ENCODE measurements at regions not wholly inside any gene's neighbourhood (a gene's known extent, or its start where the extent isn't known, plus 50 kb on each side); places are given as distances from the start of the nearest gene placed in this dataset.

DNA sequence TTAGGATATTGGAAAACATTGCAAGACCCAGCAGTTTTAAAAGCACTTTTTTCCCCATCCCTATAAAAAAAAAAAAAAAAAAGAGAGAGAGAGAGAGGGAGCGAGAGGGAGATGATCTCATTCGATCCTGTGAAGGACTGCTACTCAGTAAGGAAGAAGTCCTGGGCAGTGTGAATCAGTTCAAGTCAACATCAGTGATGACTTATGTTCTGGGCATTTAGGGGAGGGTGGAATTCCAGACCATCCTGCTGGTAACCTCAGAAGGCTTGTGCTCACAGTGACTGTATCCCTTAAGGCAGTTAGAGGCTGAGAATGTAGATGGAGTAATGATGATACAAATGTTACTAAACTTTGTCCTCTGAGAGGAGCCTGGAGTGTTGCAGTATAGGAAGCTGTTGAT lies 151.4 kb downstream of the TGFB2 start:
- no peak overlapping the region for H3K4me3 Mint-ChIP-seq
- Histone ChIP-seq H3K4me2 (replicated peaks; ENCODE audit: extremely low read depth, low read length, poor library complexity, severe bottlenecking) (no peak overlapping the region), H3K4me1 (ENCODE audit: control insufficient read depth in 1 of 2, insufficient read depth in 2 of 2, low read length in 2 of 2) (peaks cover 17 to 18% of the 10 kb centered on the region in 2 donors), H4K20me1 (ENCODE audit: insufficient read depth, low read length) (no peaks in the 10 kb centered on the region), H3K9me3 (replicated peaks in 1 of 2; ENCODE audit: control insufficient read depth in 1 of 2, insufficient read depth in 1 of 2, low read length in 2 of 2) (no peaks in the 10 kb centered on the region), H3K4me3 (replicated peaks in 1 of 3; ENCODE audit: low read depth in 2 of 3, low read length in 3 of 3) (no peak overlapping the region), H3K27me3 (ENCODE audit: control insufficient read depth in 2 of 2, insufficient read depth in 2 of 2, low read length in 2 of 2) (peaks cover 0 to 4% of the 10 kb centered on the region in 2 donors), H3K27ac (ENCODE audit: low read depth in 1 of 2, low read length in 2 of 2) (no peak overlapping the region), H2AFZ (ENCODE audit: insufficient read depth, low read depth, low read length, poor library complexity, severe bottlenecking) (no peak overlapping the region), H3K9ac (ENCODE audit: insufficient read depth, low read length, poor library complexity, severe bottlenecking) (no peak overlapping the region), H3K79me2 (ENCODE audit: insufficient read depth, low read length) (no peaks in the 10 kb centered on the region), H3K36me3 (replicated peaks in 1 of 2; ENCODE audit: control insufficient read depth in 1 of 2, insufficient read depth in 2 of 2, low read length in 2 of 2) (no peaks in the 10 kb centered on the region)
- no peaks in the 10 kb centered on the region for H3K9me3 Mint-ChIP-seq
- peaks cover 0 to 6% (median 0%) of the 10 kb centered on the region in 3 donors for H3K27me3 Mint-ChIP-seq (ENCODE audit: low read depth in 3 of 3)
- TF ChIP-seq, protein P1, sequence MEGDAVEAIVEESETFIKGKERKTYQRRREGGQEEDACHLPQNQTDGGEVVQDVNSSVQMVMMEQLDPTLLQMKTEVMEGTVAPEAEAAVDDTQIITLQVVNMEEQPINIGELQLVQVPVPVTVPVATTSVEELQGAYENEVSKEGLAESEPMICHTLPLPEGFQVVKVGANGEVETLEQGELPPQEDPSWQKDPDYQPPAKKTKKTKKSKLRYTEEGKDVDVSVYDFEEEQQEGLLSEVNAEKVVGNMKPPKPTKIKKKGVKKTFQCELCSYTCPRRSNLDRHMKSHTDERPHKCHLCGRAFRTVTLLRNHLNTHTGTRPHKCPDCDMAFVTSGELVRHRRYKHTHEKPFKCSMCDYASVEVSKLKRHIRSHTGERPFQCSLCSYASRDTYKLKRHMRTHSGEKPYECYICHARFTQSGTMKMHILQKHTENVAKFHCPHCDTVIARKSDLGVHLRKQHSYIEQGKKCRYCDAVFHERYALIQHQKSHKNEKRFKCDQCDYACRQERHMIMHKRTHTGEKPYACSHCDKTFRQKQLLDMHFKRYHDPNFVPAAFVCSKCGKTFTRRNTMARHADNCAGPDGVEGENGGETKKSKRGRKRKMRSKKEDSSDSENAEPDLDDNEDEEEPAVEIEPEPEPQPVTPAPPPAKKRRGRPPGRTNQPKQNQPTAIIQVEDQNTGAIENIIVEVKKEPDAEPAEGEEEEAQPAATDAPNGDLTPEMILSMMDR (IDR thresholded peaks at IDR 0.05): no peak
- DNase-seq: no peak
- WGBS (ENCODE audit: insufficient coverage): 94% methylated on average over 2 of the region's 2 CpGs
- intact Hi-C loops (cut with micrococcal nuclease): no loop called here
- H3K4me1 Mint-ChIP-seq: peaks cover 21% of the 10 kb centered on the region
- H3K36me3 Mint-ChIP-seq: no peaks in the 10 kb centered on the region
- H3K27ac Mint-ChIP-seq: no peak overlapping the region

DNA sequence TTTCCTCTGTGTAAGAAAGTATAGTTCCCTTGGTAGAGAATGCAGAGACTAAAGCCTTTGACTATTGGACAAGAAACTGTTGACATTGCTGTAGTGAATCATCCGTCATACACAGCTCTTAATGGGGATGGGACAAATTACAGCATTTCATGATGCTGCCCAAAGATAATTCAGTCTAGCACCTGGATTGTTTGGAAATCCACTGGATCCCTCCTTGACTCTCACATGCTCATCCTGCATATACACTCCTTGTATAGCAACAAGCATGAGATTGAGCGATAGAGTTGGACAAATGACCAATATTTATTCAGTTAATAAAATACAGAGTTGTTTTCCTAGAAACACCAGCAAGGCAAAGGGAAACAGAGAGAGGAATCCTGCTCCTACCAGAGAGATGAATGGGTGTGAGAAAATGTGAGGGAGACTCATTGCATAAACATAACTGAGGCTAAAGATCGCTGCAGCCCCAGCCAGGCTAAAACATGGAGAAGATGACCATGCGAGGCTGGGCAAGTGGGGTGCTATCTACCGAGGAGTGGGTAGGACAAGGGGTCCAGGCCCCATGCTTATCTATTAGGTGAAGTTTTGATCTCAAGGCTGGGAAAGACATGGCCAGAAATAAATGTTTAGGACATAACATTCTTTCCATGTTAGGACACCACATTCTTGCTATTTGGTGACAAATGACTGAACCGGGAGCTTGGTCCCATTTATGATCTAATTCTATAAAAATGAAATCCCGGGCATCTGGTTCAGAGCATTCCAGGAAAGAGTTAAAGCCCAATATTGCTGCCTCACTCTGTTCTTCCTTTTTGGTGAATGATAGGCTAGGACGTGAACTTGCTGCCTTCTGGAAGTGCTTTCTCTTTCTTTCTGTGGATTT lies 153.2 kb downstream of the TGFB2 start:
- no peaks in the 10 kb centered on the region for H3K27me3 ChIP-seq (ENCODE audit: control insufficient read depth in 2 of 2, insufficient read depth in 2 of 2, low read length in 2 of 2)
- WGBS (ENCODE audit: insufficient coverage): 89% methylated on average over 6 of the region's 8 CpGs
- Mint-ChIP-seq H3K4me3 (peak overlapping the region; percentile 78 to 96), H3K4me1 (peaks cover 21% of the 10 kb centered on the region), H3K36me3 (no peaks in the 10 kb centered on the region), H3K27me3 (ENCODE audit: low read depth in 3 of 3) (peaks cover 0 to 2% (median 0%) of the 10 kb centered on the region in 3 donors), H3K9me3 (peaks cover 0 to 1% (median 0%) of the 10 kb centered on the region in 7 donors), H3K27ac (peak overlapping the region in 6 of 7 donors; percentile 82 to 91 (median 88))
- peak overlapping the region; percentile 44 to 97 (median 82) for H3K4me3 ChIP-seq (replicated peaks in 1 of 3; ENCODE audit: low read depth in 2 of 3, low read length in 3 of 3)
- intact Hi-C loops (cut with micrococcal nuclease): no loop called here
- peak overlapping the region; percentile 75 for H3K4me2 ChIP-seq (replicated peaks; ENCODE audit: extremely low read depth, low read length, poor library complexity, severe bottlenecking)
- peak overlapping the region; percentile 74 for H2AFZ ChIP-seq (ENCODE audit: insufficient read depth, low read depth, low read length, poor library complexity, severe bottlenecking)
- H3K4me1 ChIP-seq (ENCODE audit: control insufficient read depth in 1 of 2, insufficient read depth in 2 of 2, low read length in 2 of 2): peaks cover 17 to 18% of the 10 kb centered on the region in 2 donors
- no peaks in the 10 kb centered on the region for H3K79me2 ChIP-seq (ENCODE audit: insufficient read depth, low read length)
- peak overlapping the region; percentile 56 for H3K9ac ChIP-seq (ENCODE audit: insufficient read depth, low read length, poor library complexity, severe bottlenecking)
- no peaks in the 10 kb centered on the region for H4K20me1 ChIP-seq (ENCODE audit: insufficient read depth, low read length)
- peak overlapping the region in 1 of 2 donors; percentile 85 for H3K27ac ChIP-seq (ENCODE audit: low read depth in 1 of 2, low read length in 2 of 2)
- no peak for DNase-seq
- no peaks in the 10 kb centered on the region for H3K36me3 ChIP-seq (replicated peaks in 1 of 2; ENCODE audit: control insufficient read depth in 1 of 2, insufficient read depth in 2 of 2, low read length in 2 of 2)
- TF ChIP-seq, protein P1 (IDR thresholded peaks at IDR 0.05): no peak
- no peaks in the 10 kb centered on the region for H3K9me3 ChIP-seq (replicated peaks in 1 of 2; ENCODE audit: control insufficient read depth in 1 of 2, insufficient read depth in 1 of 2, low read length in 2 of 2)
